ENCODE measurements at regions not wholly inside any gene's neighbourhood (a gene's known extent, or its start where the extent isn't known, plus 50 kb on each side); places are given as distances from the start of the nearest gene placed in this dataset.

DNA sequence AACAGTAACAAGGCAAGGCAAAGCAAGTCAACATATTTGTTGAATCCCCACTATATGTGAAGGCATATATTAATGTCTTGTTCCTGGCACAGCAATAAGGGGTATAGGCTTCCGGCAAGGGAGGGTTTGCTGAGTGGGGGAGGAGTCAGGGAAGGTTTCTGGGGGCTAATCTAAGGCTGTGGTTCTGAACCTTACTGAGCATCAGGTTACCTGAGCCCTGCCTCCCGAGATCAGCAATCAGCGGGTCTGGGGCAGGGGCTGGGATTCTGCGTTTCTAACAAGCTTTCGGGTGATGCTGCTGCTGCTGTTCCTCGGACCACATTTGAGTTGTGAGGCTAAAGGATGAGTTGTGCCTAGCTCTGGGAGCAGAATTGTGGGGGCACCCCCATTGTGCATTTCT, 401.7 kb upstream of the SPRED2 start:
- no peak overlapping the region for H3K27ac ChIP-seq
- TF ChIP-seq, protein P1, sequence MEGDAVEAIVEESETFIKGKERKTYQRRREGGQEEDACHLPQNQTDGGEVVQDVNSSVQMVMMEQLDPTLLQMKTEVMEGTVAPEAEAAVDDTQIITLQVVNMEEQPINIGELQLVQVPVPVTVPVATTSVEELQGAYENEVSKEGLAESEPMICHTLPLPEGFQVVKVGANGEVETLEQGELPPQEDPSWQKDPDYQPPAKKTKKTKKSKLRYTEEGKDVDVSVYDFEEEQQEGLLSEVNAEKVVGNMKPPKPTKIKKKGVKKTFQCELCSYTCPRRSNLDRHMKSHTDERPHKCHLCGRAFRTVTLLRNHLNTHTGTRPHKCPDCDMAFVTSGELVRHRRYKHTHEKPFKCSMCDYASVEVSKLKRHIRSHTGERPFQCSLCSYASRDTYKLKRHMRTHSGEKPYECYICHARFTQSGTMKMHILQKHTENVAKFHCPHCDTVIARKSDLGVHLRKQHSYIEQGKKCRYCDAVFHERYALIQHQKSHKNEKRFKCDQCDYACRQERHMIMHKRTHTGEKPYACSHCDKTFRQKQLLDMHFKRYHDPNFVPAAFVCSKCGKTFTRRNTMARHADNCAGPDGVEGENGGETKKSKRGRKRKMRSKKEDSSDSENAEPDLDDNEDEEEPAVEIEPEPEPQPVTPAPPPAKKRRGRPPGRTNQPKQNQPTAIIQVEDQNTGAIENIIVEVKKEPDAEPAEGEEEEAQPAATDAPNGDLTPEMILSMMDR (IDR thresholded peaks at IDR 0.05) = no peak
- TF ChIP-seq ZFX (IDR thresholded peaks at IDR 0.05; ENCODE audit: borderline replicate concordance) = no peak

DNA sequence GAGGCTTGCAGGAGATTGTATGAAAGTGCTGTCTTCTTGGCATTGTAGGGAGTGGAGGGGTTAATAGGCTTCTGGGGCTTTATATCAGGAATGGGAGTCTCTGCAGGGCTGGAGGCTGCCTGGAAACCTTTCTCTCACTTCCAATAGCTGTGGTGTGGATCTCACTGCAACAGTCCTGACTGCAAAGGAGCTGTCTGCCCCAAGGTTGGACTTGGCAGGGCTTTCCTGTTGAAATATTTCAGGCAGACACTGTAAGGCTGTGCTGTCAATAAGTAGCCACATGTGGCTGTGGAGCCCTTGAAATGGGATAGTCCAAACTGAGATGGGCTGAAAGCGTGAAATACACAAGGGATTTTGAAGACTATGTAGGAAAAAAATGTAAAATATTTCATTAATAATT, 399.1 kb upstream of the SPRED2 start:
- TF ChIP-seq ZFX (IDR thresholded peaks at IDR 0.05; ENCODE audit: borderline replicate concordance) = no peak
- TF ChIP-seq, protein P1 (IDR thresholded peaks at IDR 0.05) = no peak
- no peak overlapping the region for H3K27ac ChIP-seq

DNA sequence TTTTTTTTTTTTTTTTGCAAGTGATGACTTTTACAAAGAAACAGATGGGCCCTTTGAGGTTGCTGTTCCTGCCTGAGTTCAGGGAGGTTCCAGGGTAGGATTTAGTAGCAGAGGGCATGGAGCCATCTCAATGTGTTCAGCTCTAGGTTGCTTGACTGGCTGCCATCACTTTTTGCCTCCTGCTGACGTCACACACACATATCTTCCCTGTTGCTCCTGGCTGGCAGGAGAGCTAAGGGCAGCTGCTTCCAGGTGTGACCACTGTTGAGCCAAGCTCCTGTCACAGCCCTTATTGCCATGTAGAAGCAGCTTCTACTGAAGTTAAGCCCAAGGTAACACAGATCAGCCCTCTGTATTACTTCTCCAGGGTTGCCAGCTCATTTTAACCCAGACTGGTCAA, 394.2 kb upstream of the SPRED2 start:
- TF ChIP-seq, protein P1 (IDR thresholded peaks at IDR 0.05) = no peak
- no peak for TF ChIP-seq ZFX (IDR thresholded peaks at IDR 0.05; ENCODE audit: borderline replicate concordance)
- no peak overlapping the region for H3K27ac ChIP-seq

DNA sequence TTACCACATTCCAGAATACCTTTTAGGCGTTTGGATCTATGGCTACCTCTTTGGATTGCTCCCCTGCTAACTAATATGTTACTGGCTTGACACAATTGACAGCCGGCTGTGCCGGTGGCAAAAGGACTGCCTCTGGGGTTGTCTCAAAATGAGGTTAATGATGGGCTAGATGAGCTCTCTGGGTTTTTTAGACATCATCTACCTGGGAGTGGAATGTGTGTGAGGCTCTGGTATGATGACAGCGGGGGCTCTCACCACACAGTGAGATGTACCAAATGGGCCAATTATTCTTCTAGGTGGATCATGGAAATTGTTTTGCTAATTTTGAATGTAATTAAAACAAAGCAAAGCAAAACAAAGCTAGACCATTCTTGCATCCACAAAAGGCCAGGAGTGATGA, 391.1 kb upstream of the SPRED2 start:
- TF ChIP-seq ZFX (IDR thresholded peaks at IDR 0.05; ENCODE audit: borderline replicate concordance) = no peak
- TF ChIP-seq, protein P1 (IDR thresholded peaks at IDR 0.05) = no peak

DNA sequence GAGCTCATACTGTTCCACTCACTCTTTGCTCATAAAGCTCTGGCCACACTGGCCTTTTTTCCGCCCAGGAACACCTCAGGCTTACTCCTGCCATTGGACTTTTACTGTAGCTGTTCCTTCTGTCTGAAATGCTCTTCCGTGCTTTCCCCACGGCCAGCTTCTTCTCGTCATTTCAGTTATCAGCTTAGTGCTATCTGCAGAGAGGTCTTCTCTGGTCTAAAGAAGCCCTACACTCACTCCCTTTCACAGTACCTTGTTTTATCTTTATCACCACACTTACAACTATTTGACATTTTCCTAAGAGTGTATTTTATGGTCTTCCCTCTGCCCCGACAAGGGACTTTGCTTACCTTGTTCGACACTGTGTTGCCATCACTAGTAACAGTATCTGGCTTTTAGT, 388.1 kb upstream of the SPRED2 start:
- H3K27ac ChIP-seq = no peak overlapping the region
- TF ChIP-seq, protein P1 (IDR thresholded peaks at IDR 0.05) = no peak
- TF ChIP-seq ZFX (IDR thresholded peaks at IDR 0.05; ENCODE audit: borderline replicate concordance) = no peak

More for the DNA sequence above, 391.1 kb upstream of the SPRED2 start:
- H3K27ac ChIP-seq = no peak overlapping the region

DNA sequence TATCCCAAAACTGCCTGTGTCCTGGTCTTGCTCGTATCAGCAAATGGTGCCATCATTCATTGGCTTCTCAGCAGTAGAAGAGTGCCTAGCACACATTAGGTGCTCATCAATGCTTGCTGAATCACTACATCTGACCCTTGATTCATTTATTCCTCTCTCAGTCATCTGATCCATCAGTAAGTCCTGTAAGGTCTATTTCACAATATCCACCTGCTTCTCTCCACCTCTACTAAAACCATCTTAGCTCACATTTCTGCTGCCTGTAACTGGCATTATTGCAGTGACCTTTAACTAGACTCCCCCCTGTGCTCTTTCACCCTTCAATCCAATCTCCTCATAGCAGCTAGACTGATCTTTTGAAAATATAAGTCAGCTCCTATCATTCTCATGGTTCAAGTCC, 387.6 kb upstream of the SPRED2 start:
- TF ChIP-seq, protein P1 (IDR thresholded peaks at IDR 0.05) = no peak
- no peak for TF ChIP-seq ZFX (IDR thresholded peaks at IDR 0.05; ENCODE audit: borderline replicate concordance)
- no peak overlapping the region for H3K27ac ChIP-seq

DNA sequence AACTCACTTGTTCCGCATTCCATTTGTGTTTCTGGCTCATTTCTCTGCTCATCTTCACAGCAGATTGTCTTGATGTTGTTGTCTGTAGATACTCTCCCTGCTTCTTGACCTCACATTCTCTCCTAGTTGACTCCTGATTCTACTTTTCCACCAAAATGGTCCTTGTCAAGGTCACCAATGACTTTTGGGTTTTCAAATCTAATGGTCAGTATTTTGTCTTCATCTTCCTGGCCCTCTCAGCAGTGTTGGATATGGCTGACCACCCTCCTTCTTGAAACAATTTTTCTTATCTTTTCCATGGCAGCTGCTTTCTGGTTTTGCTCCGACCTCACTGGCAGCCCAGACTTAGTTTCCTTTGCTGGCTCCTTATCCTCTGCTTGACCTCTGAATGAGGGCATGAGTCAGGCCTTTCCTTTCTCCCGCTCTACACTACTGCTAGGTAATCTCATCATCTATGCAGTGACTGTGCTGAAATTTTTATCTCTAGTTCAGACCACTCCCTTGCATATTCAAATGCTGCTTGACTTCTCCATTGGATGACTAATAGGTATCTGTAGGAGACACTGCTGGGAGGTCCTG, 386.6 kb upstream of the SPRED2 start:
- TF ChIP-seq, protein P1 (IDR thresholded peaks at IDR 0.05) = no peak
- no peak for TF ChIP-seq ZFX (IDR thresholded peaks at IDR 0.05; ENCODE audit: borderline replicate concordance)
- H3K27ac ChIP-seq = no peak overlapping the region
